H1 (cell line): ENCODE measurements at regions not wholly inside any gene's neighbourhood (a gene's known extent, or its start where the extent isn't known, plus 50 kb on each side); places are given as distances from the start of the nearest gene placed in this dataset.

Experiments
- CTCF ChIA-PET: fragments of 300-600 bp; sonication (Branson Sonifier 250); formaldehyde crosslinking; loops from one replicate; lab custom pipeline; 2021; ENCODE audit not compliant: partially characterized antibody; lab: Charles Lee
- POLR2A ChIA-PET: fragments of 300-600 bp; sonication (Branson Sonifier 250); formaldehyde crosslinking; loops from one replicate; lab custom pipeline; 2021; ENCODE audit warnings: inconsistent platforms; ENCODE audit not compliant: partially characterized antibody; lab: Charles Lee
- DNase-seq, 2 experiments: peaks; one replicate each; pipeline versions ENCODE4 v3.0.0 to v3.0.0-alpha.2; 2010 to 2022; ENCODE audit warnings: low spot score in 2 of 2, low read depth in 1 of 2, mixed read lengths in 1 of 2
- FAIRE-seq: peaks from 2 replicates; lab custom pipeline; 2011; peaks lifted over from hg19 to GRCh38; lab: Jason Lieb, UNC
- H2AFZ ChIP-seq: 2 replicates; pipeline ENCODE4 v1.8.1; 2012; ENCODE audit warnings: low read length, inconsistent platforms
- H2AK5ac ChIP-seq: 2 replicates; pipeline ENCODE4 v1.6.1; 2013; ENCODE audit warnings: low read depth, low read length
- H2BK120ac ChIP-seq: replicated peaks from 2 replicates; pipeline ENCODE3; 2013; ENCODE audit warnings: low read depth, low read length, inconsistent platforms
- H2BK12ac ChIP-seq: 2 replicates; pipeline ENCODE4 v1.6.1; 2013; ENCODE audit warnings: low read depth, low read length
- H2BK15ac ChIP-seq: 2 replicates; pipeline ENCODE4 v1.6.1; 2013; ENCODE audit warnings: low read length
- H2BK20ac ChIP-seq: 2 replicates; pipeline ENCODE4 v1.6.1; 2013; ENCODE audit warnings: low read length
- H2BK5ac ChIP-seq: 2 replicates; pipeline ENCODE4 v1.6.1; 2013; ENCODE audit warnings: low read depth, low read length
- H3K14ac ChIP-seq: 2 replicates; pipeline ENCODE4 v1.6.1; 2013; ENCODE audit warnings: inconsistent platforms; ENCODE audit not compliant: insufficient read length
- H3K18ac ChIP-seq: 2 replicates; pipeline ENCODE4 v1.6.1; 2013; ENCODE audit warnings: low read length; ENCODE audit errors: extremely low read depth
- H3K23ac ChIP-seq: 2 replicates; pipeline ENCODE4 v1.6.1; 2013; ENCODE audit warnings: inconsistent platforms; ENCODE audit not compliant: insufficient read length
- H3K23me2 ChIP-seq: 2 replicates; pipeline ENCODE4 v1.6.1; 2013; ENCODE audit warnings: low read depth, low read length
- H3K27ac ChIP-seq: 2 replicates; pipeline ENCODE4 v1.6.1; 2011; ENCODE audit warnings: low read depth, low read length, inconsistent platforms
- H3K27me3 ChIP-seq, 4 experiments: replicated peaks in 1 of 4; 1 replicate in 1 of 4; 2 replicates in 3 of 4; pipeline versions ENCODE4 v1.6.1 to v1.8.1; 2011 to 2013; ENCODE audit warnings: low read length in 3 of 4, mild to moderate bottlenecking in 3 of 4, inconsistent platforms in 2 of 4, mixed read lengths in 2 of 4, moderate library complexity in 1 of 4; ENCODE audit not compliant: control insufficient read depth in 3 of 4, insufficient read depth in 3 of 4; ENCODE audit errors: extremely low read depth in 1 of 4
- H3K36me3 ChIP-seq, 4 experiments: 2 replicates each; pipeline versions ENCODE4 v1.6.1 to v1.8.1; 2011 to 2013; ENCODE audit warnings: mild to moderate bottlenecking in 4 of 4, low read length in 3 of 4, moderate library complexity in 2 of 4, control low read depth in 1 of 4, inconsistent platforms in 1 of 4; ENCODE audit not compliant: insufficient read depth in 4 of 4, control insufficient read depth in 2 of 4
- H3K4ac ChIP-seq: replicated peaks from 2 replicates; pipeline ENCODE3; 2013; ENCODE audit warnings: low read length, low read depth, mixed read lengths, inconsistent platforms; ENCODE audit not compliant: insufficient read length
- H3K4me1 ChIP-seq, 4 experiments: replicated peaks in 1 of 4; 1 replicate in 1 of 4; 2 replicates in 3 of 4; pipeline versions ENCODE4 v1.6.1 to v1.8.1; 2011 to 2013; ENCODE audit warnings: low read length in 3 of 4, inconsistent platforms in 2 of 4, mixed read lengths in 1 of 4; ENCODE audit not compliant: insufficient read depth in 4 of 4, control insufficient read depth in 3 of 4
- H3K4me2 ChIP-seq, 2 experiments: 2 replicates each; pipeline versions ENCODE4 v1.6.1 to v1.8.1; 2011 to 2013; ENCODE audit warnings: low read depth in 2 of 2, low read length in 2 of 2, control low read depth in 1 of 2, inconsistent platforms in 1 of 2, mild to moderate bottlenecking in 1 of 2; ENCODE audit not compliant: insufficient read depth in 1 of 2
- H3K4me3 ChIP-seq, 4 experiments: fragments of 200-600, 300-600 bp in 1 of 4; sonication (generic), shearing (Covaris generic), sonication (Bioruptor Twin) in 1 of 4; 2 replicates each; pipeline versions ENCODE4 v1.5.1 to v1.8.1; 2011 to 2016; ENCODE audit warnings: low read length in 4 of 4, low read depth in 3 of 4, control low read depth in 2 of 4, inconsistent platforms in 2 of 4, mild to moderate bottlenecking in 2 of 4, mixed read lengths in 1 of 4, moderate library complexity in 1 of 4; ENCODE audit not compliant: insufficient read depth in 2 of 4; ENCODE audit errors: extremely low read depth in 1 of 4
- H3K56ac ChIP-seq: replicated peaks from 2 replicates; pipeline ENCODE3; 2013; ENCODE audit warnings: low read depth, mild to moderate bottlenecking, mixed read lengths, low read length, inconsistent platforms; ENCODE audit not compliant: insufficient read length
- H3K79me1 ChIP-seq: 2 replicates; pipeline ENCODE4 v1.6.1; 2013; ENCODE audit warnings: low read depth, low read length, control low read depth
- H3K79me2 ChIP-seq, 2 experiments: 2 replicates each; pipeline versions ENCODE4 v1.6.1 to v1.8.1; 2012 to 2013; ENCODE audit warnings: low read length in 2 of 2, mild to moderate bottlenecking in 2 of 2, inconsistent platforms in 1 of 2; ENCODE audit not compliant: insufficient read depth in 2 of 2, control insufficient read depth in 1 of 2
- H3K9ac ChIP-seq, 4 experiments: replicated peaks in 1 of 4; 1 replicate in 1 of 4; 2 replicates in 3 of 4; pipeline versions ENCODE4 v1.6.1 to v1.8.1; 2011 to 2013; ENCODE audit warnings: low read depth in 3 of 4, low read length in 3 of 4, control low read depth in 2 of 4, mild to moderate bottlenecking in 2 of 4, moderate library complexity in 2 of 4, inconsistent platforms in 1 of 4; ENCODE audit errors: extremely low read depth in 1 of 4
- H3K9me3 ChIP-seq, 2 experiments: 2 replicates each; pipeline versions ENCODE4 v1.6.1 to v1.8.1; 2012 to 2013; ENCODE audit warnings: mild to moderate bottlenecking in 2 of 2, moderate library complexity in 2 of 2, control low read depth in 1 of 2, inconsistent platforms in 1 of 2, low read depth in 1 of 2, low read length in 1 of 2, mixed read lengths in 1 of 2; ENCODE audit not compliant: insufficient read depth in 2 of 2
- H4K20me1 ChIP-seq, 2 experiments: replicated peaks in 1 of 2; 2 replicates each; pipeline versions ENCODE3 to v1.8.1; 2011 to 2013; ENCODE audit warnings: inconsistent platforms in 2 of 2, low read length in 2 of 2, mild to moderate bottlenecking in 1 of 2; ENCODE audit not compliant: insufficient read depth in 2 of 2, control insufficient read depth in 1 of 2
- H4K5ac ChIP-seq: 2 replicates; pipeline ENCODE4 v1.6.1; 2013; ENCODE audit warnings: low read length, low read depth, mixed read lengths, inconsistent platforms; ENCODE audit not compliant: insufficient read length
- H4K8ac ChIP-seq: 2 replicates; pipeline ENCODE4 v1.8.0; 2013; ENCODE audit warnings: mild to moderate bottlenecking, moderate library complexity, low read length, inconsistent platforms; ENCODE audit not compliant: insufficient read depth; ENCODE audit errors: extremely low read depth
- H4K91ac ChIP-seq: replicated peaks from 2 replicates; pipeline ENCODE3; 2013; ENCODE audit warnings: low read length, mixed read lengths, inconsistent platforms; ENCODE audit not compliant: insufficient read length
- ATF2 ChIP-seq: IDR thresholded peaks from 2 replicates; pipeline ENCODE4 v1.6.1; 2012; ENCODE audit warnings: low read length, inconsistent platforms
- BCL11A ChIP-seq, 2 experiments: IDR thresholded peaks; one replicate each; pipeline ENCODE4 v1.6.1; 2011; ENCODE audit warnings: low read depth in 2 of 2, low read length in 2 of 2, mild to moderate bottlenecking in 2 of 2
- CREB1 ChIP-seq: IDR thresholded peaks from 2 replicates; pipeline ENCODE4 v1.6.1; 2012; ENCODE audit warnings: inconsistent platforms
- CTCF ChIP-seq, 3 experiments: IDR thresholded peaks; 1 replicate in 2 of 3; 2 replicates in 1 of 3; pipeline versions ENCODE4 v1.5.1 to v1.6.1; 2011; ENCODE audit warnings: low read length in 3 of 3, mild to moderate bottlenecking in 3 of 3, inconsistent platforms in 2 of 3, low read depth in 1 of 3, moderate library complexity in 1 of 3; ENCODE audit not compliant: insufficient read depth in 1 of 3; ENCODE audit errors: control extremely low read depth in 1 of 3
- KDM4A ChIP-seq: IDR thresholded peaks from one replicate; pipeline ENCODE4 v1.7.1; 2012; ENCODE audit warnings: low read depth, mild to moderate bottlenecking, moderate library complexity, low read length, inconsistent platforms; ENCODE audit not compliant: severe bottlenecking
- NANOG ChIP-seq: IDR thresholded peaks from 2 replicates; pipeline ENCODE4 v1.6.1; 2011; ENCODE audit warnings: low read length, low read depth, mild to moderate bottlenecking, inconsistent platforms; ENCODE audit not compliant: insufficient read depth, poor library complexity, severe bottlenecking
- POU5F1 ChIP-seq: IDR thresholded peaks from 2 replicates; pipeline ENCODE4 v1.6.1; 2011; ENCODE audit warnings: low read depth, mild to moderate bottlenecking, low read length, moderate library complexity
- SP4 ChIP-seq: IDR thresholded peaks from 2 replicates; pipeline ENCODE4 v1.6.1; 2012; ENCODE audit warnings: low read length, inconsistent platforms
- TCF12 ChIP-seq: IDR thresholded peaks from 2 replicates; pipeline ENCODE4 v1.6.1; 2011; ENCODE audit warnings: low read depth, mild to moderate bottlenecking, low read length
- WGBS, 2 experiments: shearing (Covaris generic) in 1 of 2; methylation state at CpG; one replicate each; pipeline versions ENCODE4 v1.1.6 to v1.1.7; 2013 to 2015; ENCODE audit warnings: low lambda C conversion rate in 2 of 2, mixed read lengths in 2 of 2, inconsistent platforms in 1 of 2, low coverage in 1 of 2, missing lambda C conversion rate in 1 of 2; ENCODE audit not compliant: insufficient replicate concordance in 2 of 2, insufficient coverage in 1 of 2, insufficient read length in 1 of 2; ENCODE audit errors: extremely low coverage in 1 of 2, missing lambda C conversion rate in 1 of 2; 5-methylcytosine and 5-hydroxymethylcytosine counted together

- Histone ChIP-seq H3K4me1 (no peaks in the 10 kb centered on the region), H4K91ac (no peak overlapping the region), H3K27ac (no peak overlapping the region), H3K56ac (no peak overlapping the region), H3K9ac (no peak overlapping the region), H2BK12ac (no peak overlapping the region), H3K23ac (no peak overlapping the region), H3K23me2 (no peaks in the 10 kb centered on the region), H3K36me3 (no peaks in the 10 kb centered on the region), H3K4me2 (no peak overlapping the region), H4K5ac (no peak overlapping the region), H4K8ac (no peak overlapping the region), H3K14ac (no peak overlapping the region), H3K9me3 (peaks cover 7% of the 10 kb centered on the region in 2 experiments; a peak in 3 of 4 replicates), H3K4ac (no peak overlapping the region), H4K20me1 (no peaks in the 10 kb centered on the region), H2BK15ac (no peak overlapping the region), H3K79me2 (no peaks in the 10 kb centered on the region), H3K18ac (no peak overlapping the region), H2BK20ac (no peak overlapping the region), H2BK5ac (no peak overlapping the region), H2AFZ (no peak overlapping the region; the same call in 1 of the 2 replicates), H2AK5ac (no peak overlapping the region), H3K27me3 (no peaks in the 10 kb centered on the region), H3K4me3 (no peak overlapping the region), H2BK120ac (no peak overlapping the region), H3K79me1 (no peaks in the 10 kb centered on the region)
- FAIRE-seq (no peak), DNase-seq (no peak)
- ChIA-PET POLR2A (no interaction called here), CTCF (interaction anchor here (1.4 kb wide), 1 partner anchor 31 kb away, joined by 4 read pairs; no protein-coding TSS in a partner anchor)
- 90% methylated on average over 9 of the region's 9 CpGs; no CpG with 5 or more reads in 1 of the 2 experiments for WGBS, 2 experiments
- TF ChIP-seq KDM4A (no peak), BCL11A (IDR thresholded peaks at IDR 0.05; ENCODE audit: low read depth in 2 of 2, low read length in 2 of 2) (no peak), SP4 (no peak), TCF12 (no peak), NANOG (no peak), CREB1 (no peak), CTCF (IDR thresholded peaks at IDR 0.05; ENCODE audit: control extremely low read depth in 1 of 3, insufficient read depth in 1 of 3, low read depth in 1 of 3, low read length in 3 of 3) (no peak), POU5F1 (no peak), ATF2 (no peak)
Measured at GRCh38 chr11:128188346-128189004, 398.9 kb downstream of the ETS1 start.
